K562 (cell line): ENCODE measurements at regions not wholly inside any gene's neighbourhood (a gene's known extent, or its start where the extent isn't known, plus 50 kb on each side); places are given as distances from the start of the nearest gene placed in this dataset.

Experiments
- BCL6 ChIP-seq: fragments of 250-450 bp; sonication (Bioruptor Pico); IDR thresholded peaks from 2 replicates; pipeline ENCODE4 v1.4.0; 2020
- DMBX1 ChIP-seq: fragments of 250-450 bp; sonication (Bioruptor Pico); IDR thresholded peaks from 2 replicates; pipeline ENCODE4 v1.8.0; 2022; ENCODE audit warnings: inconsistent platforms, mild to moderate bottlenecking, moderate library complexity, borderline replicate concordance
- E2F5 ChIP-seq: sonication (generic); formaldehyde crosslinking; IDR thresholded peaks from 2 replicates; pipeline ENCODE4 v1.8.0; 2022; ENCODE audit warnings: mild to moderate bottlenecking, missing genetic modification reagents
- ETS2 ChIP-seq: IDR thresholded peaks from 2 replicates; pipeline ENCODE4 v1.6.1; 2016; ENCODE audit warnings: borderline replicate concordance, missing genetic modification characterization, mild to moderate bottlenecking, moderate library complexity, missing compliant biosample characterization; ENCODE audit not compliant: poor library complexity, severe bottlenecking
- FOXA1 ChIP-seq: fragments of 450-650 bp; IDR thresholded peaks from 2 replicates; pipeline ENCODE4 v1.6.1; 2016; ENCODE audit warnings: mild to moderate bottlenecking, borderline replicate concordance
- HDAC6 ChIP-seq: IDR thresholded peaks from 2 replicates; pipeline ENCODE4 v1.6.1; 2012; ENCODE audit warnings: low read depth, mild to moderate bottlenecking, control low read depth, inconsistent platforms, low read length, moderate library complexity
- L3MBTL2 ChIP-seq: fragments of 450-650 bp; IDR thresholded peaks from 2 replicates; pipeline ENCODE4 v1.6.1; 2016; ENCODE audit warnings: mild to moderate bottlenecking, moderate library complexity
- MCM7 ChIP-seq, 2 experiments: fragments of 450-650 bp; IDR thresholded peaks; 2 replicates each; pipeline ENCODE4 v1.6.1; 2016 to 2018
- NFRKB ChIP-seq: fragments of 450-650 bp; IDR thresholded peaks from 2 replicates; pipeline ENCODE4 v1.6.1; 2016; ENCODE audit warnings: low read depth
- NR4A1 ChIP-seq, 2 experiments: fragments of 250-450 bp in 1 of 2; fragments of 450-650 bp in 1 of 2; sonication (Bioruptor Pico) in 1 of 2; IDR thresholded peaks; 2 replicates each; pipeline versions ENCODE4 v1.4.0 to v1.6.1; 2016 to 2020; ENCODE audit warnings: mild to moderate bottlenecking in 2 of 2, missing compliant biosample characterization in 1 of 2, missing genetic modification characterization in 1 of 2, moderate library complexity in 1 of 2
- PRDM10 ChIP-seq: fragments of 450-650 bp; IDR thresholded peaks from 2 replicates; pipeline ENCODE4 v1.6.1; 2018; ENCODE audit not compliant: partially characterized antibody
- RBM34 ChIP-seq: fragments of 200-400 bp; formaldehyde crosslinking; IDR thresholded peaks from 2 replicates; pipeline ENCODE4 v1.6.1; 2018; ENCODE audit warnings: low read length, borderline replicate concordance; ENCODE audit not compliant: insufficient read depth
- RCOR1 ChIP-seq, 2 experiments: IDR thresholded peaks; 2 replicates each; pipeline ENCODE4 v1.6.1; 2012; ENCODE audit warnings: low read depth in 2 of 2, low read length in 2 of 2, borderline replicate concordance in 1 of 2, improper control_type of control experiment in 1 of 2
- ZNF583 ChIP-seq: fragments of 250-450 bp; sonication (Bioruptor Pico); IDR thresholded peaks from 2 replicates; pipeline ENCODE4 v1.4.0; 2020
- ZNF766 ChIP-seq: fragments of 200-800 bp; sonication (Bioruptor generic); conservative IDR thresholded peaks from 2 replicates; pipeline ENCODE4 v1.6.1; 2016; ENCODE audit warnings: missing genetic modification characterization, missing compliant biosample characterization
- TF ChIP-seq, protein P1 (sequence below): sonication (generic); formaldehyde crosslinking; IDR thresholded peaks from 2 replicates; pipeline ENCODE4 v1.8.0; 2023; ENCODE audit warnings: mild to moderate bottlenecking, missing genetic modification reagents
- TF ChIP-seq, protein P2 (sequence below): fragments of 450-650 bp; conservative IDR thresholded peaks from 2 replicates; pipeline ENCODE4 v1.6.1; 2016; ENCODE audit warnings: missing genetic modification characterization, low read depth, mild to moderate bottlenecking, missing compliant biosample characterization, moderate library complexity

DNA sequence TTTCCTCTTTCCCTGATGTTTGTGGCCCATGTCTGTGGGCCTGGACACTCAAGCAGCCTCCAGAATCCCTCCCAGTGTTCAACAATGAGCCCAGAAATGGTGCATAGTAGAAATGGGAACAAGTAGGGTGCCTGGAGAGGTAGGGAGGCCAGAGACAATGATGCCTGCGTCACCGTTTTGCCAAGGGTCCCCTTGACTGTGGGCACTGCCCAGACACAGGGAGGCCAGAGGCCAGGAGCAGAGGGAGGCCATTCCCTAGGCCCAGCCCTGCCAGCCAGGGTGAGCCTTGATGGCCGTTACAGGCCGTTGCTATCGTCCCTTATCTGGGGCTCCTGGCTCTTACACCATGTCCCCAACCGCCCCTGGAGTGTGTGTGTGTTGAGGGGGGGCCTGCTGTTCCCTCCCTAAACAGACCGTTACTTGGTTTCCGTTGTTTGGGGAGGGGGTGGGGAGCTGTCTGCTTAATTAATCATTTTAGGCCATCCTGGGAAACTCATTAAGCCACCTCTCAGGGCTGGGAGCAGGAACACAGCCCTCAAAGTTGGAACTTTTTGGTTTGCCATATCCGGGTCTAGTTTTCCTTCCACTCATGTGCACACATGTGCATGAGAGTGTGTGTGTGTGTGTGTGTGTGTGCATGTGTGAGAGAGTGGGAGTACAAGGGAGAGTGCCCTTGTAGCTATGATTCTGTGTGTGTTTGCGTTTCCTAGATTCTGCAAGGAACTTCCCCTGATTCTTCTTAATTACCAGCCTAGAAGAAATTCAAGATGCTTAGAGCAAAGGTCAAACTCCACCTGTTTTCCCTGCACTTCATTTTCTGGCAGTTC, 135.2 kb upstream of the HAAO start (continued):
- TF ChIP-seq PRDM10 (no peak), MCM7 (IDR thresholded peaks at IDR 0.05) (0 out of 4 replicates have a peak, but pooled peaks of 1 of the 2 experiments have one; percentile 38), BCL6 (CRISPR knock-in tag) (0 out of 2 replicates have a peak, but pooled peaks have one; percentile 68), E2F5 (CRISPR knock-in tag) (no peak), NFRKB (peak; percentile 96), NR4A1 (CRISPR knock-in tag; IDR thresholded peaks at IDR 0.05) (peak; percentile 98), NR4A1 (tag; IDR thresholded peaks at IDR 0.05) (peak; percentile 93; the same call in 1 of the 2 replicates), ZNF583 (CRISPR knock-in tag) (peak; percentile 96), L3MBTL2 (peak; percentile 25; the same call in 1 of the 2 replicates), HDAC6 (no peak), DMBX1 (peak; percentile 90), RBM34 (no peak), FOXA1 (no peak), RCOR1 (IDR thresholded peaks at IDR 0.05; ENCODE audit: borderline replicate concordance in 1 of 2, low read depth in 2 of 2, low read length in 2 of 2) (peak in 1 of 2 experiments; percentile 49; a peak in 2 of 4 replicates), ETS2 (tag) (no peak), ZNF766 (CRISPR knock-in tag) (no peak; the same call in 1 of the 2 replicates)
- TF ChIP-seq, protein P1, sequence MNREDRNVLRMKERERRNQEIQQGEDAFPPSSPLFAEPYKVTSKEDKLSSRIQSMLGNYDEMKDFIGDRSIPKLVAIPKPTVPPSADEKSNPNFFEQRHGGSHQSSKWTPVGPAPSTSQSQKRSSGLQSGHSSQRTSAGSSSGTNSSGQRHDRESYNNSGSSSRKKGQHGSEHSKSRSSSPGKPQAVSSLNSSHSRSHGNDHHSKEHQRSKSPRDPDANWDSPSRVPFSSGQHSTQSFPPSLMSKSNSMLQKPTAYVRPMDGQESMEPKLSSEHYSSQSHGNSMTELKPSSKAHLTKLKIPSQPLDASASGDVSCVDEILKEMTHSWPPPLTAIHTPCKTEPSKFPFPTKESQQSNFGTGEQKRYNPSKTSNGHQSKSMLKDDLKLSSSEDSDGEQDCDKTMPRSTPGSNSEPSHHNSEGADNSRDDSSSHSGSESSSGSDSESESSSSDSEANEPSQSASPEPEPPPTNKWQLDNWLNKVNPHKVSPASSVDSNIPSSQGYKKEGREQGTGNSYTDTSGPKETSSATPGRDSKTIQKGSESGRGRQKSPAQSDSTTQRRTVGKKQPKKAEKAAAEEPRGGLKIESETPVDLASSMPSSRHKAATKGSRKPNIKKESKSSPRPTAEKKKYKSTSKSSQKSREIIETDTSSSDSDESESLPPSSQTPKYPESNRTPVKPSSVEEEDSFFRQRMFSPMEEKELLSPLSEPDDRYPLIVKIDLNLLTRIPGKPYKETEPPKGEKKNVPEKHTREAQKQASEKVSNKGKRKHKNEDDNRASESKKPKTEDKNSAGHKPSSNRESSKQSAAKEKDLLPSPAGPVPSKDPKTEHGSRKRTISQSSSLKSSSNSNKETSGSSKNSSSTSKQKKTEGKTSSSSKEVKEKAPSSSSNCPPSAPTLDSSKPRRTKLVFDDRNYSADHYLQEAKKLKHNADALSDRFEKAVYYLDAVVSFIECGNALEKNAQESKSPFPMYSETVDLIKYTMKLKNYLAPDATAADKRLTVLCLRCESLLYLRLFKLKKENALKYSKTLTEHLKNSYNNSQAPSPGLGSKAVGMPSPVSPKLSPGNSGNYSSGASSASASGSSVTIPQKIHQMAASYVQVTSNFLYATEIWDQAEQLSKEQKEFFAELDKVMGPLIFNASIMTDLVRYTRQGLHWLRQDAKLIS (CRISPR knock-in tag) = no peak
- TF ChIP-seq, protein P2, sequence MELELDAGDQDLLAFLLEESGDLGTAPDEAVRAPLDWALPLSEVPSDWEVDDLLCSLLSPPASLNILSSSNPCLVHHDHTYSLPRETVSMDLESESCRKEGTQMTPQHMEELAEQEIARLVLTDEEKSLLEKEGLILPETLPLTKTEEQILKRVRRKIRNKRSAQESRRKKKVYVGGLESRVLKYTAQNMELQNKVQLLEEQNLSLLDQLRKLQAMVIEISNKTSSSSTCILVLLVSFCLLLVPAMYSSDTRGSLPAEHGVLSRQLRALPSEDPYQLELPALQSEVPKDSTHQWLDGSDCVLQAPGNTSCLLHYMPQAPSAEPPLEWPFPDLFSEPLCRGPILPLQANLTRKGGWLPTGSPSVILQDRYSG (tag) = peak; percentile 94
